DMS153 treated with DMSO at 0.1 percent for 48 hours (cell line): ENCODE measurements at regions not wholly inside any gene's neighbourhood (a gene's known extent, or its start where the extent isn't known, plus 50 kb on each side); places are given as distances from the start of the nearest gene placed in this dataset.

Source experiments
- DNase-seq: peaks from one replicate; lab custom pipeline; 2025; ENCODE audit not compliant: unreplicated experiment; lab: John Stamatoyannopoulos, UW

GRCh38 chr18:37956020-37956419 lies 390.4 kb upstream of the CELF4 start:
- DNase-seq, result no peak

DNA sequence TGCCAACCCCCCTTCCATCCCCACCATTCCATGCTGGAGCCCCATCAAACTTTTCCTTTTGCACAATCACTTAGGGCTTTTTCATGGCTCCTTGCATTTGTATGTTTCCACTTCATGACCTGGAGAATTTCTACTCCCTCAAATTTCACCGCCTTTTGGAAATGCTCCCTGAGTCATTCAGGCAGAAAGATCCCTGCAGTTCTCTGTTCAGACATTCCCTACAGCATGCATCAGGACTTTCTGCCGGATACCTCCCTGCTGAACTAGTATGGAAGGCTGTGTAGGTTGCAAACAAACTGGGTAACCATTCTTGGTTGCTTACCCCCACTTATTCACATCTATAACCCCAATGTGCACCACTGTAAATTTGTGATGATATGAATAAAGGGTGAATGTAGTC lies 389.6 kb upstream of the CELF4 start:
- no peak for DNase-seq

DNA sequence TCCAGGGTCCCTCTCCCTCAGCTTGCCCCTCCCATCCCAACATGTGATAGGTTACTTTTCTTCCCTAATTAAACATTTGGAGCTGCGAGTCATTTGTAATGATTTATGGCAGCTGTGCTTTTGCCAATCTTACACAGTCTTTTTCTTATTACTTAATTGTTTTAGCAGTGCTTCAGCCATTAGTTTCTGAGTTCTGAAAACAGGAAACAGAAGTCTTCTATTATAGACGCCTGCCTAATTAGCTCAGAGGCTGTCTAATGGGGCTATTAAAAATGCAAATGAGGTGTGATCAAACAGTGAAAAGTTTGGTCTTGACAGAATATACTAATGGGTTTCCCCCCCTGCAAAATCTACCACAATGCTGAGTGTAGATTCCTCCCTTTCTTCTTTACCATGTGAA lies 388.3 kb upstream of the CELF4 start:
- no peak for DNase-seq

DNA sequence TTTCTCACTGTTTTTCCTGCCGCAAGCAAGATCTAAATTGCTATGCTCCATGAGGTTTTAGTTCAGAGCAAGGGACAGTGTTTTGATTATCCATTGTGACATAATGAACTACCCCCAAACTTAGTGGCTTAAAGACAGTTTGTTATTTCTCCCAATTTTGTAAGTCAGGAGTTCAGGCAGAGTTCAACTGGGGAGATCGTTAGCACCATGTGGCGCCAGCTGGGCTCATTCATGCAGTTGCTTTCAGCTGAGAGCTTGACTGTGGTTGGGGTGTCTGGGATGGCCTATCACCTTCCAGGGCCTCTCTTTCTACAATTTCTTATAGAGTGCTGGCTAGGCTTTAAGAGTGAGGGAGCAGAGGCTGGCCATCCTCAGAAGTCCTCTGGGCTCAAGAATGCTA lies 382.9 kb upstream of the CELF4 start:
- DNase-seq, result no peak

- DNase-seq, result no peak
These were observed 380.7 kb upstream of the CELF4 start for GRCh38 chr18:37946324-37946723.

GRCh38 chr18:37944700-37945270 lies 379.2 kb upstream of the CELF4 start:
- no peak for DNase-seq

DNA sequence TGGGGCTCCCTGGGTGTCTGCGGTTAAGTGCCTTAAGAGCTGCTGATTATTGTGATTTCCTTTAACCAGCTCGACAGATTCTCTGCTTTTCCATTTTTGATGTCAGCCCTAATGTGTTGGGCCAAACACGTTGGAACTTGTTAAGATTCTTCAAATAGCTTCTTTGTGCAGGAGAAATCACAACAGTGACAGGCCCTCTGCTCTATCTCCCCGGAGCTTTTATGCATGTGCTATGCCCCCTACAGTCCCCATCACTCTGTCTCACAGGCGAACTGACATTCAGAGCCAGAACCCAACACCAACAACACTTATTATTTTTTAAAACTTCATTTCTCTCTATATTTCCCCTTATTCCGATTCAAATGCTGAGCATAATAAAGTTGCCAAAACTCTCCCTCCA lies 371.7 kb upstream of the CELF4 start:
- no peak for DNase-seq

- no peak for DNase-seq
These were observed 369.5 kb upstream of the CELF4 start for GRCh38 chr18:37935086-37935485.

DNA sequence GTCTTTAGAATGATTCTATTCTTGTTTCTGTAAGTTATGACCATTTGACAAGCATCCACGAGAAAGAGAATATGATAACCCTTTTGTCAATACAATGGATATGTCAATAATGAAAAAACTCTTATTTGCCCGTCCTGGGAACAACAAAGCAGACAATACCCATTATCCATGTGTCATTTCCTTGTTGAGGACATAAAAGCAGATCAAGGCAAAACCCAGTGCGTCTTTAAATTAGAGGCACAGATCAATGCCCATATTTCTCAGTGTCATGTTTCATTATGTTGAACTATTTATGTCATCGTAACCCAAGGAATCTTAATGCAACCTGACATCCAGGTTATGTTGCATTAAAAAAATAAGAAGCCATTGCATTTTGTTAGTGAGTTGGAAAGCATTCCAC lies 365.0 kb upstream of the CELF4 start:
- DNase-seq, result no peak

- DNase-seq, result no peak
These were observed 356.6 kb upstream of the CELF4 start for GRCh38 chr18:37922162-37922561.

GRCh38 chr18:37920865-37921264 lies 355.3 kb upstream of the CELF4 start:
- DNase-seq, result no peak

DNA sequence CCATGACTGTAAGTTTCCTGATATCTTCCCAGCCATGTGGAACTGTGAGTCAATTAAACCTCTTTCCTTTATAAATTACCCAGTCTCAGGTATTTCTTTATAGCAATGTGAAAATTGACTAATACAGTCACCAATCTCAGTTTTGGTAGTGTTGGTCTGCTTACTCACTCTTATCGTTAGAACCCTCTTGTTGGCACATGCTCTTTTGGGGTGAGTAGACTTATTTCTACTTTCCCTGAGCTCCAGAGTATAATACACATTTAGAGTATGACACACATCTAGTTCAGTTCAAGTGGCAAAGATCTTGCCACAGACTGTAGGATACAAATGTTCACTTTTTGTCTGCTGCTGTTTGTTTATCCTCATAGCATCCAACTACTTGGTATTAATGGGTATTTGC lies 347.5 kb upstream of the CELF4 start:
- no peak for DNase-seq

- no peak for DNase-seq
These were observed 336.7 kb upstream of the CELF4 start for GRCh38 chr18:37902344-37902743.

DNA sequence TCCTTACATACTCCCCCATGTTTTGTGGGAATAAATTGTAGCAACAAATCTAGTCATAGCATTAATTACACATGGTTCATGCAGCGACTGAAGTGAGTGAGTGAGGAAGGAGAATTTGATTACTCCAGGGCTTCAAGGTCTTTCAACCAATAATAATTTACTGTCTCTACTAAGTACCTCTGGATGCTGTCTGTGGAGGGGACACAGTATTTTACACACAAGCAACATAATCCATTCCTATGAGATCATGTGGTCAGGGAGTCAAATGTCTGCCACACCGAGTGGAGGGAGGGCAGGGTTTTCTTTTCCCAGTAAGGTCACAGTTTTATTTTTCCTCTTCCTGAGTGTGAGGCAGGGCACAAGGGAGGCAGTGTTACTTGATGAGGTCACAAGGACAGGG lies 334.7 kb upstream of the CELF4 start:
- no peak for DNase-seq

- DNase-seq, result no peak
These were observed 324.4 kb upstream of the CELF4 start for GRCh38 chr18:37889963-37890362.

- no peak for DNase-seq
These were observed 309.1 kb upstream of the CELF4 start for GRCh38 chr18:37874721-37875120.

- no peak for DNase-seq
These were observed 307.8 kb upstream of the CELF4 start for GRCh38 chr18:37873416-37873815.

DNA sequence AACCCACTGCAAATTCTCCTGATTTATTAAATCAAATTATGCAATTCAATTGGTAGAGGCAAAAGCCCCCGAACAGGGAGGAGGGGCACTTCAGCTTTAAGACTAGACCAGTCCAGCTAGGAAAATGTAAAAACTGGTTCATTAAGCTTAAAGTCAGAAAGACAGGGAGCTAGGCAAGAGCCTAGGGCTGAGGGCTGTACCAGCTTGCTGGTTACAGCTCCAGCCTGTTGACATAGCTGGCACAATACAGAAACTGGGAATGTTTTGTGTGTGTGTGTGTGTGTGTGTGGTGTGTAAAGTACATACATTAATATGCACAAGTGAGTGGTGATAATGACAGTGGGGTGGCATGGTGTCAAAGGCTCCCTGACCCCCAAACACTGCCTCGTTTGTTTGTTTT lies 307.0 kb upstream of the CELF4 start:
- no peak for DNase-seq

DNA sequence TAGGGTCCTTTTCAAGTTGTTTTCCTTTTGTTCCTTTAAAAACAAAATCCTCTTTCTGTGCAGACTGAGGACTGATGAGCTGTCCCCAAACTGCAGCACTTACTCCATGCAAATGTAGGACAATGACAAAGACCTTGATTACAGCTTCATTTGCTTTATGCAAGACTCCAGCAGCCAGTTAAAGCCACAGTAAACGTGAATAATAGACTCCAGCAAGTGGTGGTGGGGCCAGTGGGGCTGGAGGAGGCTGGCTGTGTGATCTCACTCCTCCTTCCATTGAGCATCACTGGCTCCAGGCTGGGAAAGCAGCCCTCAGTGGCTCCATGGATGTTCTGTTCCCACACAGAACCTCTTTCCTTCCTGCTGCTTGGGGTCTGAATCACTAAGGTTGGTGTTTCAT lies 306.0 kb upstream of the CELF4 start:
- DNase-seq, result no peak

- no peak for DNase-seq
These were observed 303.5 kb upstream of the CELF4 start for GRCh38 chr18:37869051-37869450.

GRCh38 chr18:37864122-37864521 lies 298.5 kb upstream of the CELF4 start:
- DNase-seq, result no peak

DNA sequence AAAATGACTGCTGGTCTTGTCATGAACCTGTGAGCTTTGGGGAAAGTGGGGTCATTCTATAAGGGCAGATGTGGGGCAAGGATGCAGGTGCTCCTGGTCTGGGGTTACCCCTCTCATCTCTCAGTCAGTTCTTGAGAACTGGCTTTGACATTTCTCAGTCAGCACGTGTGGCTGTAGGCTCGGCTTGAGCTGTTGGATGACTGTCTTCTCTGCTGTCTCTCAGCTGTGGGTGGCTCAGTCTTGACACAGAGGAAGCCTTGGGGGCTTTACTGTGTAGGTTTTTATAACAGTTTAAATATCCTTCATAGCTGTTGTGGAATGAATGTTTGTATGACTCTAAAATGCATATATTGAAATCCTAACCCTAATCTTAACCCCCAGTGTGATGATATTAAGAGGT lies 296.4 kb upstream of the CELF4 start:
- DNase-seq, result no peak

DNA sequence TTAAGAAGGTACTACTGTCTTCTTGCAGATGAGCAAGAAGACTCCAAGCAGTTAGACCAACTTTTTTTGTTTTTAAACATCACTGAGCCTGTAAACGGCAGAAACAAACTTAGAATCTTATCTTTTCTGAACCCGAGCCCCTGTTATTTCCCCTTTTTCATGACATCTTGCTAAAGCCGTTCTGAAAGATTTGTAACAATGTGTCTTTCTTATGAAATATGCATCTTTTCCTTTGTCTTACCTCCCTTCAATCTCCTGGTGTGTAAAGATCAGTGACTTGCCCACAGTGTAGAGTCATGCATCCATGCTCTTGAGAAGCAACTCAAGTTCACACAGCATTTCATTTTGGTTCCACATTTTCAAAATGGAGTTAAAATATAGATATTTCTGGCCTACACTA lies 288.8 kb upstream of the CELF4 start:
- DNase-seq, result no peak

DNA sequence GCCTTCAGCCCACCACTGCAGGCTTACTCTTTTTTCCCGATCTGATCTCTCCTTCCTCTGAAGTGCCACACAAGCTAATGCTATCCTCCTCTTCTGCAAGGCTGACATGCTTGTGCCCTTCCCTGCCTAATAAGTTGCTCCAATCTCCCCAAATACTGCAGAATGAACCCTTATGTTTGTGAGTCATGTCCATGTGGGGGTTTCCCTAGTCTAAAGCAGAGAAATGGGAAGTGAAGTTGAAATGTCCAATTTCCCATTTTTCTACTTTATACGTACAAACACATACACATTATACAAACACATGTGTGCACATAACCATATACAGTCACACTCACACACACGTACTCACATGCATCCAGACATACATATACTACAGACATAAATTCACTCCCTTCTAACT lies 288.1 kb upstream of the CELF4 start:
- DNase-seq, result no peak
